Activated CD8-positive, alpha-beta T cell treated with anti-CD3 and anti-CD28 coated beads for 36 hours (primary cell): ENCODE measurements at regions not wholly inside any gene's neighbourhood (a gene's known extent, or its start where the extent isn't known, plus 50 kb on each side); places are given as distances from the start of the nearest gene placed in this dataset.

ENCODE experiments used
- ATAC-seq: fragments of 200-7000 bp; cut with Tn5 transposase; one replicate; pipeline ENCODE4 v1.10.0; 2021; ENCODE audit warnings: mild to moderate bottlenecking, moderate library complexity
- CTCF ChIA-PET: fragments of 350-600 bp; sonication (Branson Sonifier 250); formaldehyde crosslinking; loops from one replicate; lab custom pipeline; 2021; ENCODE audit warnings: antibody characterized with exemption; lab: Charles Lee
- POLR2A ChIA-PET: fragments of 350-600 bp; sonication (Branson Sonifier 250); formaldehyde crosslinking; loops from one replicate; lab custom pipeline; 2021; ENCODE audit warnings: antibody characterized with exemption; lab: Charles Lee
- DNase-seq: peaks from one replicate; pipeline ENCODE4 v3.0.0-alpha.2; 2020
- H3K27ac Mint-ChIP-seq: one replicate; pipeline ENCODE4 v1.8.0; 2021; ENCODE audit warnings: mild to moderate bottlenecking, mixed read lengths
- H3K27me3 Mint-ChIP-seq: one replicate; pipeline ENCODE4 v1.8.0; 2021; ENCODE audit warnings: mixed read lengths
- H3K36me3 Mint-ChIP-seq: one replicate; pipeline ENCODE4 v1.8.0; 2021; ENCODE audit warnings: low read depth, mixed read lengths
- H3K4me1 Mint-ChIP-seq: one replicate; pipeline ENCODE4 v1.8.0; 2021; ENCODE audit warnings: low read depth, mixed read lengths
- H3K4me3 Mint-ChIP-seq: one replicate; pipeline ENCODE4 v1.8.0; 2021; ENCODE audit warnings: mild to moderate bottlenecking, moderate library complexity, mixed read lengths
- H3K9me3 Mint-ChIP-seq: one replicate; pipeline ENCODE4 v1.8.0; 2021; ENCODE audit warnings: mixed read lengths
- intact Hi-C: fragments of 100-400 bp; cut with micrococcal nuclease; formaldehyde crosslinking; loops from one replicate; pipeline ENCODE4 v1.10.0; 2022
- TF ChIP-seq, protein P1 (sequence below): fragments of 200-600 bp; IDR thresholded peaks from one replicate; pipeline ENCODE4 v1.8.0; 2022; ENCODE audit warnings: antibody characterized with exemption, mild to moderate bottlenecking

DNA sequence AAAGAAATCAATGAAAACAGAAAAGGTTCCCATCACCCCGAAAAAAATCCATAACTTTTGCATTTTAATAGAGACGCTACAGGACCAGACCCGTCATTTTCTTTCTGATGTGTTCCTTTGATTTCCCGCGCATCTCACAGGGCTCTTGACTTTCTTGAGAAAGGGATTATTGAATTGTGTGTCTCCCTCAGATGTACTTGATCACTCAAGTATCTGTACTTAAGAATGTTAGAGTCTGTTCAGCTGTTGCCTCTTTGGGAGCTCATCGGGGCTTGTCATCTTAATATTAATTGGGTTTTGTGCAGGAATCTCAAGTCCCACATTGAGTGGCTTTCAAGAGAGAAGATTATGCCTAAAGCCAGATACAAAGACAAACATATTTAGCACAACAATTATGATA, 606.4 kb upstream of the SALL1 start:
- intact Hi-C loops: no loop called here

DNA sequence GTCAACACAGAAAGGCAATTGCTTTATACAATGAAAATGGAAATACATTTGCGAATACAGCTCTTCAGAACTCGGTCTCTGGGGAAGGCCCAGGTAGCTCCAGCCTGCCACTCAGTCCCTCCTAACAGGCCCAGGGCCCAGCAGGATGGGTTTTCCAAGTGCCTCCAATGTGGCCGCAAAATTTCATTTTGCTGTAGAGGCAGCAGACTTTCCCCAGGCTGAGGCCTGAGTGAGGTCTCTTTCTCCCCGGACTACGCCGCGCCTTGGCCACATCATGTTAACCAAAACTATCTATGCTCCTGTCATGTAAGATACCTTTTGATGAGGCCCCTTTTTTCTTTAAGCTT, 606.0 kb upstream of the SALL1 start:
- no peaks in the 10 kb centered on the region for H3K36me3 Mint-ChIP-seq
- intact Hi-C loops: no loop called here
- no peak overlapping the region for H3K27ac Mint-ChIP-seq
- ChIA-PET POLR2A (no interaction called here), CTCF (no interaction called here)
- H3K4me1 Mint-ChIP-seq: no peaks in the 10 kb centered on the region
- TF ChIP-seq, protein P1, sequence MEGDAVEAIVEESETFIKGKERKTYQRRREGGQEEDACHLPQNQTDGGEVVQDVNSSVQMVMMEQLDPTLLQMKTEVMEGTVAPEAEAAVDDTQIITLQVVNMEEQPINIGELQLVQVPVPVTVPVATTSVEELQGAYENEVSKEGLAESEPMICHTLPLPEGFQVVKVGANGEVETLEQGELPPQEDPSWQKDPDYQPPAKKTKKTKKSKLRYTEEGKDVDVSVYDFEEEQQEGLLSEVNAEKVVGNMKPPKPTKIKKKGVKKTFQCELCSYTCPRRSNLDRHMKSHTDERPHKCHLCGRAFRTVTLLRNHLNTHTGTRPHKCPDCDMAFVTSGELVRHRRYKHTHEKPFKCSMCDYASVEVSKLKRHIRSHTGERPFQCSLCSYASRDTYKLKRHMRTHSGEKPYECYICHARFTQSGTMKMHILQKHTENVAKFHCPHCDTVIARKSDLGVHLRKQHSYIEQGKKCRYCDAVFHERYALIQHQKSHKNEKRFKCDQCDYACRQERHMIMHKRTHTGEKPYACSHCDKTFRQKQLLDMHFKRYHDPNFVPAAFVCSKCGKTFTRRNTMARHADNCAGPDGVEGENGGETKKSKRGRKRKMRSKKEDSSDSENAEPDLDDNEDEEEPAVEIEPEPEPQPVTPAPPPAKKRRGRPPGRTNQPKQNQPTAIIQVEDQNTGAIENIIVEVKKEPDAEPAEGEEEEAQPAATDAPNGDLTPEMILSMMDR: no peak
- DNase-seq: no peak
- no peak for ATAC-seq
- H3K9me3 Mint-ChIP-seq: no peaks in the 10 kb centered on the region
- peaks cover 4% of the 10 kb centered on the region for H3K27me3 Mint-ChIP-seq
- no peak overlapping the region for H3K4me3 Mint-ChIP-seq

More for the DNA sequence above, 606.4 kb upstream of the SALL1 start:
- ATAC-seq: no peak
- H3K4me3 Mint-ChIP-seq: no peak overlapping the region
- peaks cover 7% of the 10 kb centered on the region for H3K27me3 Mint-ChIP-seq
- no peaks in the 10 kb centered on the region for H3K4me1 Mint-ChIP-seq
- no peaks in the 10 kb centered on the region for H3K9me3 Mint-ChIP-seq
- POLR2A ChIA-PET: no interaction called here
- CTCF ChIA-PET: no interaction called here
- TF ChIP-seq, protein P1: no peak
- H3K27ac Mint-ChIP-seq: no peak overlapping the region
- no peaks in the 10 kb centered on the region for H3K36me3 Mint-ChIP-seq
- DNase-seq: no peak

DNA sequence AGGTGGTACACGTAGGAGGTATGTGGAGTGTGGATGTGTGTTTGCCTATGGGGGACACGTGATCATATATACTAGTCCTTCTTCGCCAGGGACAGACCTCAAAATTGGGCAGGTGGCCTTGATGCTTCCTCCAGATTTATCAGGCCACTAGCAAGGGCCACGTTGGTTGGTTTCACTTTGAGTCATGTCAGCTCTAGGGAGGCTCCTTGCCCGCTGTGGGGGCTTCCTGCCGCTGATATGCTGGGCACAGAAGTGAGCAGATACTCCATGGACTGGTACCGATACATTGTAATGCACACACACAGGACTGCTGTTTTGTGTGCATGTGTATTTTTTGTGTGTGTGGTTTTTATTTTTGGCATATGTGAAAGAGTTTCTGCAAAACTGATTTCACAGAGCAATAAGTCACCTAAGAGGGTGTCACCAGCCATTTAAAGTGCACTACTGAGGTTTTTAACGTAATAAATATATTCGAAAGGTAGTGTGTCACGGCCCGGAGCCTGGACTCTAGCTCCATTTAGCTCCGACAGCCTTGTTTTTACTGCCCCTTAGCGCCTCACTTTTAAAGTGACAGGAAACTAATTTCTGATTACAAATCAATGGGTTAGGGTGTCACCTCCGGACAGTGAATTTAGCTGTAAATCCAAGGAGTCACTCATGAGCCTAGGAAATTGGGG, 605.5 kb upstream of the SALL1 start:
- DNase-seq (no peak), ATAC-seq (no peak)
- POLR2A ChIA-PET: no interaction called here
- TF ChIP-seq, protein P1: no peak
- no peak overlapping the region for H3K4me3 Mint-ChIP-seq
- CTCF ChIA-PET: no interaction called here
- no peak overlapping the region for H3K27ac Mint-ChIP-seq
- H3K9me3 Mint-ChIP-seq: no peaks in the 10 kb centered on the region
- no peaks in the 10 kb centered on the region for H3K4me1 Mint-ChIP-seq
- intact Hi-C loops: no loop called here
- peaks cover 2% of the 10 kb centered on the region for H3K27me3 Mint-ChIP-seq
- H3K36me3 Mint-ChIP-seq: no peaks in the 10 kb centered on the region

DNA sequence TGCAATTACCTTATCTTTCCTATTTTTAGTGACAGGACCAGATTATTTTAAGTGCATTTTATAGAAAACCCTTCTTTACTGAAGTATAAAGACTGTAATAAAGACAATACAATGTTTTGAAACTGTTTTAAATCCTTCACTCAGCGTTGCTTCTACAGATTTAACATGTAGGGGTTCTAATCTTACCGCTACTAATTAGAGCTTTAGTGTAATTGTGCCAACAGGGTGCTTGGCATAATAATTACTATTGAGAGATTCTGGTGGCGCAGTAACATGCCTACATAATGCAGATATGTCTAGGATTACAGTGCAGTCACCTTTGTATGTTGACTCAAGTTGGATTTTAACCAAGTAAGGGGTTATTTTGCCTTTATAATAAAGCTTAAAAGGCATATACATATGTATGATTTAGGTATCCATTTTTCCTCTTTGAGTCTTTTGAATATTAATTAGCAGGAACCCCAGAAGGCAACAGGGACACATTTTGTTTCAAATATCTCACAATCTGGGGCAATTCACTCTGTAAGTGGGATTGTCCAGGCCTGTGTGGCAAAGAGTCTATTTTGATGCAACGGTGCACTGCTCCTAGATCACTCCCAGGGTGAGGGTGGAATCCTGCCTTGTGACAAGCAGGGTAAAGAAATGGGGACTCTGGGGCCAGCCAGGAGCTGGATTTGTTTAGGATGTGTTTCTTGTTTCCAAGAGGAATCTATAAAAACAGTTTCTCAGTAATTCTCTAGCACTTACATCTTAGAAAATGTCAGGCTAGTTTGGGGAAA, 604.7 kb upstream of the SALL1 start:
- DNase-seq (no peak), ATAC-seq (no peak)
- H3K27me3 Mint-ChIP-seq: peaks cover 2% of the 10 kb centered on the region
- H3K27ac Mint-ChIP-seq: no peak overlapping the region
- POLR2A ChIA-PET: interaction anchor here (0.7 kb wide), 1 partner anchor 1736 kb away, joined by 3 read pairs; no protein-coding TSS in a partner anchor
- no peaks in the 10 kb centered on the region for H3K9me3 Mint-ChIP-seq
- H3K36me3 Mint-ChIP-seq: no peaks in the 10 kb centered on the region
- no peak overlapping the region for H3K4me3 Mint-ChIP-seq
- intact Hi-C loops: no loop called here
- CTCF ChIA-PET: no interaction called here
- TF ChIP-seq, protein P1: no peak
- H3K4me1 Mint-ChIP-seq: no peaks in the 10 kb centered on the region

DNA sequence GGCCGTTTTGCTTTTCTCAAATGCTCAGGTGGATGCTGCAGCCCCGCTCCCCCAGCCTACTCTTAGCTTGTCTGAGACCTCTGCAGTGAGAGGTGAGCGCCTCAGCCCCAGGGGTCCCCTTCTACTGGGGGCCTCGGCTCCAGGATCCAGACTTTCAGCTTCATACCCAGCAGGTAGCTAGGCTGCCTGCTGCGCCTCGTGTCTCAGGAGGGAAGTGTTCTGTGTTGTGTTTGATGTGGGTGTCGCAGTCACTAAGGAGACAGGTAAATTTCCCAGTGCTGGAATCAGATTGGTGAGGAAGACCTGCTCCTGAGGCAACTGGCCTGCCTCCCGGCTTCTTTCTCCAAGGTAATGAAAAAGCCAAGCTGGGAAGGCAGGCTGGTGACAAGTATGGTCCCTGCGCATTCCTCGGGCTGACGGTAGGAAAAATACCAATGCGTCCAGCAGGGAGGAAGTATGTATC, 604.0 kb upstream of the SALL1 start:
- TF ChIP-seq, protein P1: no peak
- no peak for ATAC-seq

More for the DNA sequence above, 604.0 kb upstream of the SALL1 start:
- Mint-ChIP-seq H3K4me1 (no peaks in the 10 kb centered on the region), H3K9me3 (no peaks in the 10 kb centered on the region), H3K36me3 (no peaks in the 10 kb centered on the region), H3K4me3 (no peak overlapping the region), H3K27ac (no peak overlapping the region), H3K27me3 (peaks cover 2% of the 10 kb centered on the region)
- ChIA-PET CTCF (no interaction called here), POLR2A (interaction anchor here (0.7 kb wide), 1 partner anchor 1735 kb away, joined by 3 read pairs; no protein-coding TSS in a partner anchor)
- intact Hi-C loops: no loop called here
- DNase-seq: no peak
